GM19467 (cell line): ENCODE measurements at regions not wholly inside any gene's neighbourhood (a gene's known extent, or its start where the extent isn't known, plus 50 kb on each side); places are given as distances from the start of the nearest gene placed in this dataset.

Experiments used
- ATAC-seq: cut with Tn5 transposase; IDR thresholded peaks from one replicate; pipeline ENCODE4 v1.9.1; 2021; ENCODE audit warnings: mild to moderate bottlenecking, moderate library complexity; ENCODE audit not compliant: unreplicated experiment

- ATAC-seq: no peak
Measured at GRCh38 chr12:76706101-76706500, 57.8 kb upstream of the ZDHHC17 start.

DNA sequence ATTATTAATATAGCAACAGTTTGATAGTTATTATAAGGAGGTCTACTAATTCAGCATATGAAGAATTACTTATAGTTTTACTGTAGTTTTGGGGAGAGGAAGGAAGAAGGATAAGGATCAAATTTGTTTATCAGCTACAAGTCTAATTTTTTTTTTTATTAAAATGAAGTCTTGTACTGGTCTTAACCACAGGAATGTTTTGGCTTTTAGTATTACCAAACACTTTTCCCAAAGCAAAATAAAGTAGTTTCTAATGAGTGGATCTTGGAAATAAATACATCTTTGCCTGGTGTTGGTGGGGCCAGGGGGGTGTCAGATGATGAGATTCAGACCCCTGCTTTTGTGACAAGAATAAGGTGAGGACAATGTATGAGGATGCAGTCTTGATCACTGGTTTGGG lies 57.2 kb upstream of the ZDHHC17 start:
- no peak for ATAC-seq

GRCh38 chr12:76707772-76708171 lies 56.1 kb upstream of the ZDHHC17 start:
- no peak for ATAC-seq

- ATAC-seq: no peak
Measured at GRCh38 chr12:76708296-76708695, 55.6 kb upstream of the ZDHHC17 start.

GRCh38 chr12:76711241-76711640 lies 52.7 kb upstream of the ZDHHC17 start:
- ATAC-seq: no peak

GRCh38 chr12:76713130-76713529 lies 50.8 kb upstream of the ZDHHC17 start:
- ATAC-seq: no peak

DNA sequence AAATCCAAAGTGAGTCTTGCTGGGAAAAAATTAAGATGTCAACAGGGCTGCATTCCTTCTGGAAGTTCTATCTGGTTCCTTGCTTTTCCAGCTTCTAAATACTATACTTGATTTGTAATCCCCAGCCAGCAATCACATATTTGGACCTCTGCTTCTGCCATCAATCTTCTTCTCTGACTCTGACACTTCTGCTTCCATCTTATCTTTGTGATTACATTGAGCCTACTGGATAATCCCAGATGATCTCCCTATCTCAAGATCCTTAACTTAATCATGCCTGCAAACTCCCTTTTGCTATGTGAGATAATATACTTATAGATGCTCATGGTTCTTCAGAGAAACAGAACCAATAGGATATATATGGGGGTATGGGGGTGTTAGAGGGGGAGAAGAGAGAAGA lies 49.9 kb upstream of the ZDHHC17 start:
- no peak for ATAC-seq
